Hematopoietic multipotent progenitor cell treated with erythropoietin and hydrocortisone succinate and interleukin-3 and kit ligand, for 6 days (in vitro differentiated cells): ENCODE measurements at regions not wholly inside any gene's neighbourhood (a gene's known extent, or its start where the extent isn't known, plus 50 kb on each side); places are given as distances from the start of the nearest gene placed in this dataset.

Experiments used
- DNase-seq: peaks from one replicate; pipeline ENCODE4 v3.0.0-alpha.2; 2015

DNA sequence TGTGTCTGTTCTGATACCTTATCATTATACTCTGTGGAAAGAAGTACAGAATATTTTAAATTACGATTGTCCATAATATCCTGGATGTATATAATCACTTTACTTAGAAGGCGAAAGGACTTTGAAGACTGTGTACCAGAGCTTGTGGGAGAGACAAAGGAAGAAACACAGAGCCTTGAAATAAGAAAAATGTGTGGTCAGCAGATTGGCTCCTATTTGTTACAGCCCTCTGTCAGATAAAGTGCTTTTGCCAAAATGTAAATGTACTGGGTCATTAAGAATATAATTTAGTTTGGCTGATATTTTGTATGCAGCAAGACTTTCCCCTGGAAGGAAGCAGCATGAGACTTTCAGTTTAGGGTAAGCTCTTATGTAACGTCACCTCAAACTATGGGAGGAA lies 443.1 kb downstream of the CCDC85A start:
- DNase-seq = no peak

DNA sequence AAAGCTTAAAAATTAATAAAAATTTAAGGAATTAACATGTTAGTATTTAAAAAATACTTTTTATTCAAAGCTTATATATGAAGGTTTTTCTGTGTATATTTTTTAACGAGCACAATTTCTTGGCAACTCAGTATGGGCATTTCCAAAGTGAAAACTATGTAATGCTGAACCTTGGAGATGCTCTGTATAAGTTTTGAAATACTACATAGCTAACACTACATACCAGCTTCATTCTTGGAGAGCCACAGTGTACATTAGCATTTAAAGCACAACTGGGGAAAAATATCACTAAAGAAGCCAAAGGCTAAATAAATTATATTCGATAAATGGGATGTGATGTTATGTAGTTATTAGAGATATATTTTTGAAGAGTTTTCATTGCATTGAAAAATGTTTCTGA lies 446.5 kb downstream of the CCDC85A start:
- no peak for DNase-seq

DNA sequence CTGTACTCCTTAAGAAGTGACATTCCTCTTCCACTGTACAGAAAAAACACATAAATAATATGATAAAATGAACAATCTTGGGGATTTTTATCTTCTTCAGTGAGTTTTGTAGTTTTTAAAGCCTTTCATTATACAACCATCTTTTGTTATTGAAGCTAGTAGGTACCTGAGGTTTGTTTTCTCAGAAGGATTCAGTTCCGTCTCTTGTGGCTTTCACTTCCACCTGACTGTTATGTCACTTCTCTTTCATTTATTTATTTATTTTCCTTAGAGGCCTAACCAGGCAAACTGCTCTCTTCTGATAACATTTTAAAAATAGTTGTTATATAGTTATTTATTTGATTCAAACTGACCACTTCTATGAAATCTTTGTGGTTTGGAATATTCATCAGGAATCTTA lies 464.2 kb downstream of the CCDC85A start:
- no peak for DNase-seq

DNA sequence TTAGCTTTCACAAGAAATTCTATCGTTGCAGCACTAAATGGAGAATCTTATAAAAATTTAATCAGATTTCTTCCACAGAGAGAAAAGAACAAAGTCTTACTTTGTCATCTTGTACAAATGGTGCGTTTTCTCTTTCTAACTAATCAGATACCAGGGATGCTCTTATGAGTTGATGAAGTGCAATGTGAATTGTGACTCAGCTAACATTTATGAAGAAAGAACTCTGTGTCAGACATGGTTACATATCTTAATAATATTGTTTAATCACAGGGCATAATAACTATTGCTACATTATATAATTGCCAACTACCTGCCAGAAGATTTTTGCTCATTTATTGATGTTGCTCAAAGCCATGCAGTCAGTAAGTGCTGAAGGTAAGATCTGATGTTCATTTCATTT lies 465.0 kb downstream of the CCDC85A start:
- DNase-seq = no peak

DNA sequence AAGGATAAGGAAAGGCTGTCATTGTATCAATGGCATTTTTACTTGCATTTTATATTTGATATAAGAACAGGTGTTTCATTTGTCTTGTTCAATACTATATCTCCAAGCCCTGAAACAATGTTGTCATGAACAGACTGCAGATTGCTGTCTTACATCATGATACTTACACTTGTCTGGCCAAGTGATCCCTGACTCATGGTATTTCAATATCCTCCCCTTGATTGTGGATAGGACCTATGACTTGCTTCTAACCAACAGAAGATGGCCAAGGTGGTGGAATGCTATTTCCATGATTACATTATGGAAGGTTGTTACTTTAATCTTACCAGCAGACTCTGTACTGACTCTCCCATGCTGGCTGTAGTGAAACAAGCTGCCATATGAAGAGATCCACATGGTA lies 471.1 kb downstream of the CCDC85A start:
- no peak for DNase-seq

DNA sequence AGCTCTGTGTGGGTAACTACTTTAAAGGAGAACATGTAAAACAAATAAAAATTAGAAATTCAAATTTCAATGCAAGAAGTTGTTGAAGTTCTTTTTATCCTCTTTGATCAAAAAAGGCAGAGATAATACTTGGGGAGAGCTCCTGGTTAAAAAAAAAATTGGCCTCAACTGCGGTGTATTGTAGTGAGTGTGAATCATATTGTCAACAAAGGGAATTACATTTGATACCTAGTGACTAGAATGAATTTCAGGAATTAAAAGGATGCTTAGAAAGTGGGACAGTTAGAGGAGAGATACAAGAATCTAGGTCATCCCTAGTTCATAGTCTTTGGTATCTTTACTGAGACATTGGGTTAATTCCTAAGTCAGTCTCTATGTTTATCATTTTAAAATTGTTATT lies 473.0 kb downstream of the CCDC85A start:
- DNase-seq = no peak

DNA sequence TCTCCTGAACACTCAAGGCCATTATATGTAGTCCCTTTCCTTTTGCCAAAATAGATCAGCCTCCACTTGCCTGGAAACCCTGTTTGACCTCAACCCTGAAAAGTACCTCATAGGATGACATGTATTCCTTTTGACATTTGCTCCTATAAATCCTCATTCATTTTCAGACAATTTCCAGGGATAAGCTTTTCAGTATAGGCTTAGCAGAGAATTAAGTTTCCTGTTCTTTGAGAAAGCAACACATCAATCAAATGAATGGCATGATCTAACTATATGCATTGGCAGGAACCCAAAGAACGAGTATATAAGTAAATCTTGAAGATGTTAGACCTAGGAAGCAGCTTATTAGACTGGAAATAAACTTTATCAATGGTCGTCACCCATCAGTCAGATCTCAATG lies 483.0 kb downstream of the CCDC85A start:
- DNase-seq = no peak

DNA sequence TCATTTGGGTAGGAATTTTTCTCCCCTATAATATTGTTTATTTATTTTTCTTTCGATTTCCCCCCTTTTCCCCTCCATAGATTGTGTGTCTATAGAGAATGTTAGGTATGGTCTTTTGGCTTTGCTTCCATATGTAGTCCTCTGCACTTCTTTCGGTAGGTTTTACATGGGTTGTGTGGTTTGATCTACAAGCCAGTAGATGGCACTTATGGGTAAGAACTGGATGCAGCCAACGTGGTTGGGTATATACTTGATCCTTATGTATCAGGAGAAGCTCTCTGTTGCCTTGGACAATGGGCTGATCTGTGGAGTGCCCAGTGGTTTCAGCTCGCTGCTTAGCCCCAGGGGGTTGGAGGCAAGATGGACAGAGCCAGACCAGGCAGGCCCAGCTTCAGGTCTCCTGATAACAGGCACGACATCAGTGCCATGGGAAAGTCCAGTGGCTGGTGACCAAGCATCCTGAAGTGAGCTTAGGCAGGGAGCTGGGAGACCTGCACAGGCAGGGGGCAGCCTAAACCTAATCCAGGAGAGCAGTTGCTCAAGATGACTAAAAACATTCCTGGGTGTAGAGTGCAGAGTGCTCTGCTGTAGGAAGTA lies 488.3 kb downstream of the CCDC85A start:
- no peak for DNase-seq

DNA sequence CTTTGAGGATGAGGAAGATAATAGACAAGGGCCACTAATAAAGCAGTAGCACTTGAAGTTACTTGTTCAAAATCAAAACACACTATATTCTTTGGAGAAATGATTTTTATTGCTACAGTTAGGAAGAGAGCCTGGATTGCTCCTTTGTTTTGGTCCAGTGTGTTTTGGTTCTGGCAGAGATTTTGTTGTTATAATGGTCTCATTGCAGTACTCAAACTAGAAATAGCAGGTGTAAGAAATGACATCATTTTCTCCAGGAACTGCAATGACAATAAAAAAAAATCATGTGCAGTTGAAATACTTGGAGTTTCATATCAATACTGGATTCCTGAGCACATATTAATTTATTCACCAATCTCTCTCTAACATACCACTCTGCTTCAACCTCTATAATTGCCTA lies 490.3 kb downstream of the CCDC85A start:
- no peak for DNase-seq

DNA sequence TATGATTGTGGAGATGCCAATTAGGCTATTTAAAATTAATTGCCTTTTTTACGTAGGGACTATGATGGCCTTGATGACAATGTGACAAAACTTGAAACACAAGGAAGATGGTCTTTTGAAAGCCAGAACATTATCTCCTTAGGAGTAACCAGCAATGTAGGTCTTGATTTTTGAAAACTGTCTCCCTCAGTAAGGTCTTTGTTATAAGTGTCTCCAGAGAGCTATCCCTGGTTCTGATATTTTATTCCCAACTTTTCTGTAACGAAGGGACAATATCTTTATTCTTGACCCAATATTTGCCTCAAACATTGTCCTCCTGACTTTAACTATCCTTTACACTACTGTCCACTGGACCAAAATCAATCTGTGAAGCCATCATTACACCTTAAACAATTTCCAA lies 493.2 kb downstream of the CCDC85A start:
- DNase-seq = no peak

DNA sequence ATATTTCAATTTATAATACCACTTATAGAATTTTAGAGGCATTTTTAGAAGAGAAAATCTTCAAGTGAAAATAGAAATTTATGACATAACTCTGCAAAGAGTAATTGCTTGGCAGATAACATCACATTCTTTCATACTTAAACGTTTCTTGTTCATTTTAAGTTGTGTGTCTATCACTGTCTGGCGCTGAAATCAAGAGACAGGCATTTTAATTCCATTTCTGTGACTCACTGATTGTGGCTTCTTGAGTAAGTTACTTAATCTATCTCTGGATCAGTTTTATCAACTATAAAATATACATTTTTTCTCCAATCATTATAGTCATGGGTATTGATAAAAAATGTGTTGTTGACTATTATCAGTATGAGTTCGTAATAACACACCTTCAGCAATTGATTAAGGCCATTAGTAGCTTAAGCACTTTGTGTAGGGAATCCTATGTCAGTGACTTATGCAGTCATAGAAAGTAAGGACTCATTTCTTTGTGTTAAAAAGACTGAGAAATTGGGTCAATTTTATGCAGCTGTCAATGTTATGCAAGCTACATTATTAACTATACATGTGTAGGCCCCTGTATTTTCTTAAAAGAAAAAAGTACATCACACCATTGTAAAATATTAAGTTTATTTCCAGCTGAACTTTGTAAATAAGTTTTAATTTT lies 497.3 kb downstream of the CCDC85A start:
- DNase-seq = no peak

DNA sequence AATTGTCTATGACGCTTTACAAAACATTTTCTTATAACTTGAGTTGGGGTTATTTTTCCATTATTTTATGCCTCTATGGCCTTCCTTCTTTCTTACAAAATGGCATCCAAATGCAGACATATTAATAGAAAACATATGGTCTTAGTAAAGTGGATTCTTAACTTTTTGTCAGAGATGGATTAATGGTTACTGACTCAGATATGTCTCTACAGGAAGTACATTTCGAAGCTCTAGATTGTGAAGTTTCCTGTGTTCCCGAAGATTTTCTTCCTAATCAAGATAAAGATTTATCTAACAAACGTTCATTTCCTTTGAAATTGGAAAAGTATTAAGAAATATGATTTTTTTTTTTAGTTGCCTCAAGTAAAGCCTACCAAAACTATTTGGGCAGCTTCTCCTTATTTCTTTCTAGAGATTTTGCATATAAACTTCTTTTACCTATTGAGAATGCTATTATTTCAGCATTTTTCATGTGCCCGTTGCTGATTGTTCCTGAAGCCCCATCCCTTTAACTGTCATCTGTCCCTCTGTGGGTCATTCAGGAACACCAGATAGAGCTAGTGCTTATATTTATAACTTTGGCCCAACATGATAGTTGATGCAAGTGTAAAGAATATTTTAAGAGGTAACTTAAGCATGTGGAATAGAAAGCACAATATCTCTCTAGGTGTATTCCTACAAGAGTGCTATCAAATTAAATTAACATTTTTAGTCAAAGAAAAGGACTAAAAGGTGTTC lies 498.0 kb downstream of the CCDC85A start:
- DNase-seq = no peak

DNA sequence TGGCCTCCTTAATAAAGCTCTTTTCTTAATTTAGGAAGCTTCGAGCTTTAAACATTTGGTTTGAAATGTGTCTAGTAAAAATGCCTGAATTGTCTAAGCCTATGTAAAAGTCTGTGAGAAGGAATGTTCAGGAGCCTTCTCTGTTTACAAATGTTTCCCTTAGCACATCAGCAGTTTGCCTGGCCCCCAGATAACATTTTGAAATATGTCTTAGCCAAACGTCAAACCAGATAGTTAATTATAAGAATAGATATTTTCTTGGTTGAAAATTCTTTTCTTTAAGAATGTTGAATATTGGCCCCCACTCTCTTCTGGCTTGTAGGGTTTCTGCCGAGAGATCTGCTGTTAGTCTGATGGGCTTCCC lies 498.6 kb downstream of the CCDC85A start:
- no peak for DNase-seq

DNA sequence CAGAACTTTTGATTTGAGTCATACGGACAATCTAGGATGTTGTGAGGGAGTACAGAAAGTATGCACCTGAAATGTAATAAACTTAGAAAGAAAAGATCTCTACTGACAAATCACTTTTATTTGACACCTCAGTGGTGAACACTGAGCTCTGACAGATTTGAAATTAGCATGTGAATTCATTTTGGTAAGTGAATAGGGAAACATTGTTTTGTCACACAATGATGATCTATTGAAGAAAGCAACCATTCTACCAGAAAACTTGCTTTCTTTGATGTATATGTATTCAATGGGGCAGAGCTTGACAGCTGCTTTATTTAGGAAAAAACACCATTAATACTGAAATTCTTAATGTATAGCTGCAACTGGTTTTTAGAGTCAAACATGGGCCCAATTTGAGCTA lies 500.5 kb downstream of the CCDC85A start:
- no peak for DNase-seq

DNA sequence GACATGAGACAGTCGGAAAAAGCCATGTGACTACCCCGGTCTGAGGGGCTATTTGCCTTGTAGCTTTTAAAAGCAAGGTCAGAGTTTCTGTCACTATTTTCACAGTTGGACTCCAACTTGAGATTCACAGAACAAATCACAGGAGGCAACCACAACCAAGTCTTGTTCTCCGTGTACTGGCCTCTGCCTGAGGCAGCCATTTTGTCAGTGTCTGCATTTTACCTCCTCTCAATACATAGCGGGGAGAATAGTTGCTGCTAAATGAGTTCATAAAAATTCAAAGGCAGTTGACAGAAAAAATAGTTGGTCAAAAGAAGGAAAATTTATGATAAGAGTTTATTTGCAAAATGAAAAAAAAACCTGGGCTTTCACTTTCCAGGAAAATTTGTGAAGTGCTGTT lies 501.4 kb downstream of the CCDC85A start:
- no peak for DNase-seq

DNA sequence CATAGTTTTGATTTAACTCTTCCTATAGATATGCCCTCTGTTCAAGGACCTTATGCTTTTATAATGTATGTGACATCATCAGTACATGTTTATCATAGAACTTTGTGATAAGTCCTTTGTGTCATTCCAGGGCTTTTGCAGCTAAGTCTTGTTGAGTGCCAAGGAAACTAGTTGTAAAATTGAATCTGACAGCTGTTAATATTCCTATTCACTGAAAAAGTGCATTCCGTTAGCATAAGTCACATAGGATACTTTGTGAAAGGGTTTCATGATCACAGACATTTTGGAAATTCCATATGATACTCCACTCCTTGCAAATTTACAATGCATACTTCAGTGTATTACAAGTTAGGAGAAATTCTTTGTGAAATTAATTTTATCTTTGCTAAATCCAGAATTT lies 503.4 kb downstream of the CCDC85A start:
- no peak for DNase-seq

DNA sequence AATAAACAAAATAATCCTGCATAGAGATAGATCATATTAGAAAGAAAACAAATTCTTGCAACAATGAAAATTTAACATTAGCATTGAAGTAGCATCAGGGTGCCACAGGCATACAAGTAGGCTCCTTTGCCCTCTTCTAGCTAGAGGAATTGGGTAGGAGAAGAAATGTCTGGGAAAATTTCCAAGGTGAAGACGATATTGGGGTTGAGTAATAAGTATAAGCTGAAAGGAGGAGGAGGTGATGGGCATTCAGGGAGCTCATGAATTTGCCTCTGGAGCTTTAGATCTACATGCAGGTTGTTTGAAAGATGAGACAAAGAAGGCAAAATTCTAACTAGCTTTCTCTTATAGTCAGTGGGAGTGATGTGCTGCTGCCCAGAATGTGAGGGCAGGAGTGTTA lies 504.9 kb downstream of the CCDC85A start:
- DNase-seq = no peak

DNA sequence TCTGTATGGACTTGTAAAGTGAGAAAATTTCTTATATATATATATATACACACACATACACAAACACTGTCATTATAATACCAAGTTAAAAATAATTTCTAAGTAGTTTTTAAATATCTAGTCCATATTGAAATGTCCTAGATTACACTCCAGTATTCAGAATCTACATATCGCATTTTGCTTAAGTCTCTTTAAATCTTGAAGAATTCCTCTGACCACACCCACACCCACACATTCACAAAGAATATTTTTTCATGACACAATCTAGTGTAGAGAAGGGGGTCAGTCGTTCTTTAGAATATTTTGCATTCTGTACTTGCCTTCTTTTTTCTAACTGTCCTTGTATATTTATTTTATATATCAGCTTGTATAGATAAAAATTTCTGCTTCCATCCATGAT lies 509.7 kb downstream of the CCDC85A start:
- DNase-seq = no peak

DNA sequence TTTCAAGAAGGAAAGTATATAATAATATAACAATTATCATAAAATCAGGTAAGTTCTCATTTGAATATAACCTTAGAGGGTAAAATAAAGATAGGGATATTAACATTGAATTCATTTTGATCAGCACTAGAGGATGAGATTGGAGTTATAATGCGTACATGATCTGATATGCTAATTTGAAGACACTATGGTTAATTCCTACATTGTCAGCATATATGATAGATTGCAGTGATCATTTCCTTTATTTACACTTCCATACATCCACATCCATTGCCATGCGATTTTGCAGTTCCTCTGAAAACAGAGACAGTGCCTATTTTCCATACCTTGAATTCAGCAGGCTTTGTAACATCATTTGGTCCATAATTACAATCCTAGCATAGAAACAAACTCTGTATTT lies 519.2 kb downstream of the CCDC85A start:
- DNase-seq = no peak

DNA sequence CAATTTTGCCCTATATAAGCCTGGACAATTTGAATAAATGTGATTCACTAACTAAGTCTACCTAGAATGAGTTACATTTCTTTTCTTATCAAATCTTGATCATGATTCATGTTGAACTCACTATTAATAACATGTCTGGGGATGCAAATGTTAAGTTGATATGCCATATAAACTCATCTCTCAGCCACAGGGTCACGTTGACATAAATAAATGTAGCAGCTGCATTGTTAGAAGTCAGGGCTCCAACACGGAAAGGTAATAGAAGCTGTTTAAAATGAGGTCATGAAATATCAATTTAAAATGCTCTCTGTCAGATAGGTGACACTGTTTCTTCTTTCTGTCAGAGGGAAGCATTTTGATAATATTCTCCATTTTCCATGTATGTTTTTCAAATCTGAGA lies 521.9 kb downstream of the CCDC85A start:
- no peak for DNase-seq

DNA sequence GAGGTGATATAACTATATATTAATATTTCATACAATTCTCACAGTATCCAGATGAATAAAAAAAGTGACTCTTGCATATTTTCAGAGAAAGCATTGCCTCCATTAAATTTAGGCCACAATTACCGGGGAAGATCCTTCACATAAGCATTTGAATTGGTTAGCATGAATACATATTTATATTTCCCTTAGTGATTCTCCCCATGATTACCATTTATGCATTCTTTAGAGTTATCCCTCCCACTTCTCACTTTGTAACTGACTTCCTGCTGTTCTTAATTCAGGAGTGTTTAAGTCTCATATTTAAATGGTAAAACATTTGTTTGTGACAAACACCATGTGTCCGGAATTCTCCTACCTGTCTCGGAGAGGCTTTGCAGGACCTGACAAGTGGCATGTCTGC lies 523.4 kb downstream of the CCDC85A start:
- no peak for DNase-seq

DNA sequence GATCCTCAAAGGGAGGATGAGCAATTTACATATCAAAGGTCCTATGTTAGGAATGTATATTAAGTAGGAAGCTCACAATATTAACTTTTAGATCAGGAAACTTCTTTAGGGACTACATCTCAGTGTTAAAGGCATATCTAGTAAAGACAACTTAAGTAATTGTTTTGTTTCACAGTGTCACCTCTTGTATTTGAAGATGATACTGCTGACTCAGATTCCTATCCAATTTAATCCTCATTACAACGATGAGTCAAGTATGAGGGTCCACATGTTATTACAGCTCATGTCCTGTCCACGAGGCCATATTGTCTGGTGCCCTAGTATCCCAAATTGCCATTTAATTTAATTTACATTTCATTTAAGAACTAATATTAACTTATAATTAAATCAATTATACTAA lies 523.9 kb downstream of the CCDC85A start:
- DNase-seq = no peak

DNA sequence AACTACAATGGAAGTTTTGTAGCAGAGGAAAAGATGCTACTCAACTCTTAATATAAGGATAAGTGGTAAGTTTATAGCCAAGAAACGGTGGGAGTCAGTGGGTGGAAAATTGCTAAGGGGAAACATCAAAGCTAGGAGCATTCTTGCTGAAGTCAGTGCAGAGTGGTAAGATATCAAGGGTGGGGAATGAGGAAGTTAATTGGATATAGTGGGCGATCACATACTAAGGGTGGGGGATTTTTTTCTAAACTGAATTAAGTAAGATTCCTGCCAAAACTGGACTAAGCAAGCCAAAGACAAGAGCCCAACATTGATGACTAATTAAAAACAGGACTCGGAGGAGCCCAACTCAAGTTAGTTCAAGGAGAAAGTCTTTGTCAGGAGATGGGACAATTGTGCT lies 525.4 kb downstream of the CCDC85A start:
- DNase-seq = no peak

DNA sequence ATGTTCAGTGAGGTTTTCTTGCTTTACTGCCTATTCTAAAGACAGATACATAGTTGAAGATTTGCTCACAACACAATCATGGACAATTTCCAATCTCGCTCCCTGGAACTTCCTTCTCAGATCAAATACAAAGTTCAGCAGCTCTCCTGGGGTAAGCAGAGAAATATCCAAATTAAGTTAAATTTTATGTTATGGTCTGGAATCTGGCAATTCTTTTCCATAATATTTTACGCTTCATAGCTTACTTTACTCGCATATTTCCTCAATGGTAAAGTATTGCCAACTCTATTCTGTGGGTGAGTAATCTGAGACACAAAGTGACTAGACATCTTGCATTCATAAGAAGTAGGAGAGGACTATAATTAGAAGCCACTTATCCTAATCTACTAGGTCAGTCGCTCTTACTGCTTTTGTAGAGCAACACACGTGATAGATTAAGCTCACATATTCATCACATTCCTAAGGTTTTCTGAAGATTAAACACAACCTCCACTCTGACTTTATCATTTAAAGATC lies 529.4 kb downstream of the CCDC85A start:
- no peak for DNase-seq

DNA sequence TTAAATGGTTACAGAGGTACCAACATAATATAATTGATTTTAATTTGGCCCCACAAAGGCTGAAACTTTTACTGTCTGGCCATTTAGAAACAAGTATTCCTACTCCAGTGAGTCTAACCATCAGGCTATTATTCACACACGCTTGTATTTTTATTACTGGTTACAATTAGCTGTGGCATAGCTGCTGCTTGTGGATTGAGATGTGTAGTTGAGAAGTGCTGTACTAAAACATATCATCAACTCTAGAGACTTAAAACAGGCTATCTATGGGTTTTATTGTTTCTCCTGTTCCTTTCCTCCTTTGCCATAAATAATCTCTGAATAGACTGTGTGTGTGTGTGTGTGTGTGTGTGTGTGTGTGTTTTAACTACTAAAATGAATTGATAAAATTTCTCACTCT lies 530.2 kb downstream of the CCDC85A start:
- no peak for DNase-seq
